ENCODE measurements at regions not wholly inside any gene's neighbourhood (a gene's known extent, or its start where the extent isn't known, plus 50 kb on each side); places are given as distances from the start of the nearest gene placed in this dataset.

- no peaks in the 10 kb centered on the region for H3K4me1 Mint-ChIP-seq
- no peak for TF ChIP-seq CTCF (conservative IDR thresholded peaks at IDR 0.05)
- peaks cover 3% of the 10 kb centered on the region for H3K9me3 Mint-ChIP-seq
- DNase-seq (ENCODE audit: low read depth, low spot score): no peak
- no peak overlapping the region for H3K27ac Mint-ChIP-seq (ENCODE audit: unreplicated experiment)
- H3K36me3 Mint-ChIP-seq (ENCODE audit: low read depth): no peaks in the 10 kb centered on the region
- no peaks in the 10 kb centered on the region for H3K27me3 Mint-ChIP-seq (ENCODE audit: low read depth)
- H3K4me3 Mint-ChIP-seq: no peak overlapping the region
These were observed 957.1 kb downstream of the PCDH18 start for GRCh38 chr4:136575146-136575545.

- no peaks in the 10 kb centered on the region for H3K27me3 Mint-ChIP-seq (ENCODE audit: low read depth)
- no peak for DNase-seq (ENCODE audit: low read depth, low spot score)
- peaks cover 3% of the 10 kb centered on the region for H3K9me3 Mint-ChIP-seq
- H3K27ac Mint-ChIP-seq (ENCODE audit: unreplicated experiment): peak overlapping the region; percentile 5
- H3K4me3 Mint-ChIP-seq: no peak overlapping the region
- no peak for TF ChIP-seq CTCF (conservative IDR thresholded peaks at IDR 0.05)
- H3K4me1 Mint-ChIP-seq: no peaks in the 10 kb centered on the region
- H3K36me3 Mint-ChIP-seq (ENCODE audit: low read depth): no peaks in the 10 kb centered on the region
These were observed 958.8 kb downstream of the PCDH18 start for GRCh38 chr4:136573460-136573859.

- Mint-ChIP-seq H3K36me3 (ENCODE audit: low read depth) (no peaks in the 10 kb centered on the region), H3K27me3 (ENCODE audit: low read depth) (no peaks in the 10 kb centered on the region), H3K27ac (ENCODE audit: unreplicated experiment) (no peak overlapping the region), H3K9me3 (peaks cover 3% of the 10 kb centered on the region), H3K4me1 (no peaks in the 10 kb centered on the region), H3K4me3 (no peak overlapping the region)
- no peak for TF ChIP-seq CTCF (conservative IDR thresholded peaks at IDR 0.05)
- DNase-seq (ENCODE audit: low read depth, low spot score): no peak
These were observed 961.0 kb downstream of the PCDH18 start for GRCh38 chr4:136571315-136571714.

- TF ChIP-seq CTCF (conservative IDR thresholded peaks at IDR 0.05): no peak
- Mint-ChIP-seq H3K27ac (ENCODE audit: unreplicated experiment) (no peak overlapping the region), H3K36me3 (ENCODE audit: low read depth) (no peaks in the 10 kb centered on the region), H3K4me1 (no peaks in the 10 kb centered on the region), H3K4me3 (no peak overlapping the region), H3K27me3 (ENCODE audit: low read depth) (no peaks in the 10 kb centered on the region), H3K9me3 (no peaks in the 10 kb centered on the region)
- DNase-seq (ENCODE audit: low read depth, low spot score): no peak
These were observed 969.5 kb downstream of the PCDH18 start for GRCh38 chr4:136562834-136563233.

GRCh38 chr4:136558940-136559494, 973.3 kb downstream of the PCDH18 start:
- no peak for TF ChIP-seq CTCF (conservative IDR thresholded peaks at IDR 0.05)
- DNase-seq (ENCODE audit: low read depth, low spot score): no peak
- H3K4me3 Mint-ChIP-seq: no peak overlapping the region
- no peaks in the 10 kb centered on the region for H3K36me3 Mint-ChIP-seq (ENCODE audit: low read depth)
- H3K9me3 Mint-ChIP-seq: no peaks in the 10 kb centered on the region
- no peaks in the 10 kb centered on the region for H3K27me3 Mint-ChIP-seq (ENCODE audit: low read depth)
- H3K27ac Mint-ChIP-seq (ENCODE audit: unreplicated experiment): no peak overlapping the region
- H3K4me1 Mint-ChIP-seq: no peaks in the 10 kb centered on the region

GRCh38 chr4:136557396-136557795, 974.9 kb downstream of the PCDH18 start:
- no peaks in the 10 kb centered on the region for H3K4me1 Mint-ChIP-seq
- H3K9me3 Mint-ChIP-seq: no peaks in the 10 kb centered on the region
- TF ChIP-seq CTCF (conservative IDR thresholded peaks at IDR 0.05): no peak
- no peaks in the 10 kb centered on the region for H3K27me3 Mint-ChIP-seq (ENCODE audit: low read depth)
- no peak for DNase-seq (ENCODE audit: low read depth, low spot score)
- no peak overlapping the region for H3K4me3 Mint-ChIP-seq
- H3K27ac Mint-ChIP-seq (ENCODE audit: unreplicated experiment): no peak overlapping the region
- H3K36me3 Mint-ChIP-seq (ENCODE audit: low read depth): no peaks in the 10 kb centered on the region
